Activated CD8-positive, alpha-beta memory T cell treated with anti-CD3 and anti-CD28 coated beads, Interleukin-2, amount 50 U/mL, for 48 hours (primary cell): ENCODE measurements at regions not wholly inside any gene's neighbourhood (a gene's known extent, or its start where the extent isn't known, plus 50 kb on each side); places are given as distances from the start of the nearest gene placed in this dataset.
"Not testable (repeated sequence)": the region's sequence is repeated elsewhere in the genome, so short reads cannot be mapped to it uniquely, and the experiment has no call there.

Experiments used
- DNase-seq: peaks from one replicate; pipeline ENCODE4 v3.0.0-alpha.2; 2020

GRCh38 chr2:58794103-58794502, 553.0 kb upstream of the FANCL start:
- DNase-seq = no peak

GRCh38 chr2:58788402-58788801, 547.3 kb upstream of the FANCL start:
- DNase-seq = no peak

GRCh38 chr2:58770846-58771245, 529.7 kb upstream of the FANCL start:
- DNase-seq = no peak

GRCh38 chr2:58769864-58770234, 528.7 kb upstream of the FANCL start:
- DNase-seq = no peak

GRCh38 chr2:58769111-58769863, 528.2 kb upstream of the FANCL start:
- no peak for DNase-seq

GRCh38 chr2:58768715-58769080, 527.6 kb upstream of the FANCL start:
- DNase-seq = no peak

GRCh38 chr2:58767828-58768714, 526.9 kb upstream of the FANCL start:
- DNase-seq = no peak

- DNase-seq = no peak
These were observed 523.4 kb upstream of the FANCL start for GRCh38 chr2:58764338-58765104.

- DNase-seq = peak; percentile 54
These were observed 521.2 kb upstream of the FANCL start for GRCh38 chr2:58762176-58762781.

- no peak for DNase-seq
These were observed 516.8 kb upstream of the FANCL start for GRCh38 chr2:58757971-58758370.

- no peak for DNase-seq
These were observed 515.2 kb upstream of the FANCL start for GRCh38 chr2:58756336-58756735.

GRCh38 chr2:58752507-58752906, 511.4 kb upstream of the FANCL start:
- not testable (repeated sequence) for DNase-seq

- not testable (repeated sequence) for DNase-seq
These were observed 510.6 kb upstream of the FANCL start for GRCh38 chr2:58751676-58752075.

GRCh38 chr2:58749041-58749440, 507.9 kb upstream of the FANCL start:
- DNase-seq = no peak

GRCh38 chr2:58745334-58745733, 504.2 kb upstream of the FANCL start:
- not testable (repeated sequence) for DNase-seq

- no peak for DNase-seq
These were observed 499.3 kb upstream of the FANCL start for GRCh38 chr2:58740426-58740825.

- no peak for DNase-seq
These were observed 497.9 kb upstream of the FANCL start for GRCh38 chr2:58739033-58739432.

- no peak for DNase-seq
These were observed 493.2 kb upstream of the FANCL start for GRCh38 chr2:58734365-58734764.

- no peak for DNase-seq
These were observed 491.9 kb upstream of the FANCL start for GRCh38 chr2:58732999-58733398.

GRCh38 chr2:58731488-58731869, 490.4 kb upstream of the FANCL start:
- no peak for DNase-seq

GRCh38 chr2:58730764-58731487, 489.8 kb upstream of the FANCL start:
- DNase-seq = no peak

- no peak for DNase-seq
These were observed 487.0 kb upstream of the FANCL start for GRCh38 chr2:58727981-58728656.
